ENCODE measurements at regions not wholly inside any gene's neighbourhood (a gene's known extent, or its start where the extent isn't known, plus 50 kb on each side); places are given as distances from the start of the nearest gene placed in this dataset.

DNA sequence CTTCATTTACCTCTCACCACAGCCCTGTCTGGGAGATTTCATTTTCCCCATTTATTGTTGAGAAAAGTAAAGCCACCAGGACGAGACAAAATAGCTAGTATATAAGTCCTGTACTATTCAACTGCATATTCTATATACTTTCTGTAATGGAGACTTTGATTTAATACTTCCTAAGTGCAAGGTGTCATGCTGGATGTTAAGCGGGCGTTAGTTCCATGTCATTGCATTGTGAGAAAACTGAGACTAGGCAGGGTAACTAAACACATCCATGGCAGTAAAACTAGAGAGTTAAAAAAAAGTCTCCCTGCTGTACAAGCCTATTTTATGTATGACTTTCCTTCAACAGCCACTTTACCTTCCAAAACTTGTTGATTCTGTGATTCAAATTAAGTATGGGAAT lies 969.6 kb downstream of the STIM2 start:
- Histone ChIP-seq H3K9ac (ENCODE audit: control insufficient read depth, insufficient read depth, low read length) (no peak overlapping the region), H4K20me1 (ENCODE audit: control insufficient read depth, insufficient read depth) (no peaks in the 10 kb centered on the region), H3K4me3 (no peak overlapping the region), H3K36me3 (ENCODE audit: control insufficient read depth in 2 of 2, insufficient read depth in 2 of 2, low read length in 1 of 2) (no peaks in the 10 kb centered on the region), H3K79me2 (ENCODE audit: control insufficient read depth, insufficient read depth, low read length) (no peaks in the 10 kb centered on the region), H3K4me2 (ENCODE audit: control insufficient read depth, insufficient read depth) (no peak overlapping the region), H3K9me3 (replicated peaks; ENCODE audit: control insufficient read depth, insufficient read depth, low read length) (no peaks in the 10 kb centered on the region), H2AFZ (ENCODE audit: control insufficient read depth, low read depth, low read length) (no peak overlapping the region), H3K27me3 (replicated peaks in 1 of 2; ENCODE audit: control insufficient read depth in 2 of 2, insufficient read depth in 2 of 2, low read length in 1 of 2) (no peaks in the 10 kb centered on the region), H3K4me1 (ENCODE audit: control insufficient read depth, insufficient read depth, low read length) (no peaks in the 10 kb centered on the region), H3K27ac (ENCODE audit: control insufficient read depth, insufficient read depth) (no peak overlapping the region)
- no TSS peak for BruUV-seq (replicated peaks)
- ChIA-PET POLR2A (no interaction called here), CTCF (no interaction called here), SMC1A (ENCODE audit: uncharacterized antibody, unreplicated experiment) (interaction anchor here (0.6 to 1.3 kb wide), 2 partner anchors 16 to 18 kb away, joined by 3 read pairs; no protein-coding TSS in a partner anchor), RAD21 (ENCODE audit: unreplicated experiment) (no interaction called here)
- no peak for ATAC-seq
- in situ Hi-C loops (cut with MboI) (no loop called here), intact Hi-C loops (cut with micrococcal nuclease; ENCODE audit: unreplicated experiment) (no loop called here)
- no peak for FAIRE-seq
- DNase-seq (ENCODE audit: low read depth, low spot score): no peak
- WGBS (ENCODE audit: insufficient coverage, insufficient replicate concordance, low lambda C conversion rate, missing lambda C conversion rate): 20% methylated on average over 3 of the region's 3 CpGs
- TF ChIP-seq BRCA1 (IDR thresholded peaks at IDR 0.05; ENCODE audit: low read depth, low read length) (no peak), EZH2 (IDR thresholded peaks at IDR 0.05; ENCODE audit: borderline replicate concordance, control insufficient read depth, low read depth, low read length) (no peak), HCFC1 (IDR thresholded peaks at IDR 0.05; ENCODE audit: low read length) (no peak), RCOR1 (conservative IDR thresholded peaks at IDR 0.05; ENCODE audit: low read depth, low read length) (no peak), YBX1 (IDR thresholded peaks at IDR 0.05) (no peak), NFXL1 (IDR thresholded peaks at IDR 0.05; ENCODE audit: borderline replicate concordance) (no peak), ZNF24 (IDR thresholded peaks at IDR 0.05) (no peak), HDAC6 (IDR thresholded peaks at IDR 0.05; ENCODE audit: unreplicated experiment) (no peak), HDGF (IDR thresholded peaks at IDR 0.05) (no peak), NR2C1 (IDR thresholded peaks at IDR 0.05) (no peak), KAT2A (conservative IDR thresholded peaks at IDR 0.05; ENCODE audit: control insufficient read depth, low read depth, low read length) (no peak), BCL11A (IDR thresholded peaks at IDR 0.05; ENCODE audit: low read depth, low read length) (no peak), GABPA (IDR thresholded peaks at IDR 0.05; ENCODE audit: low read depth) (no peak), POLR2AphosphoS5 (IDR thresholded peaks at IDR 0.05; ENCODE audit: low read length) (no peak), RELA (IDR thresholded peaks at IDR 0.05; ENCODE audit: borderline replicate concordance, partially characterized antibody) (no peak), BMI1 (IDR thresholded peaks at IDR 0.05; ENCODE audit: borderline replicate concordance) (no peak), MTA3 (IDR thresholded peaks at IDR 0.05; ENCODE audit: borderline replicate concordance, low read length) (no peak)
- TF ChIP-seq, protein P1, sequence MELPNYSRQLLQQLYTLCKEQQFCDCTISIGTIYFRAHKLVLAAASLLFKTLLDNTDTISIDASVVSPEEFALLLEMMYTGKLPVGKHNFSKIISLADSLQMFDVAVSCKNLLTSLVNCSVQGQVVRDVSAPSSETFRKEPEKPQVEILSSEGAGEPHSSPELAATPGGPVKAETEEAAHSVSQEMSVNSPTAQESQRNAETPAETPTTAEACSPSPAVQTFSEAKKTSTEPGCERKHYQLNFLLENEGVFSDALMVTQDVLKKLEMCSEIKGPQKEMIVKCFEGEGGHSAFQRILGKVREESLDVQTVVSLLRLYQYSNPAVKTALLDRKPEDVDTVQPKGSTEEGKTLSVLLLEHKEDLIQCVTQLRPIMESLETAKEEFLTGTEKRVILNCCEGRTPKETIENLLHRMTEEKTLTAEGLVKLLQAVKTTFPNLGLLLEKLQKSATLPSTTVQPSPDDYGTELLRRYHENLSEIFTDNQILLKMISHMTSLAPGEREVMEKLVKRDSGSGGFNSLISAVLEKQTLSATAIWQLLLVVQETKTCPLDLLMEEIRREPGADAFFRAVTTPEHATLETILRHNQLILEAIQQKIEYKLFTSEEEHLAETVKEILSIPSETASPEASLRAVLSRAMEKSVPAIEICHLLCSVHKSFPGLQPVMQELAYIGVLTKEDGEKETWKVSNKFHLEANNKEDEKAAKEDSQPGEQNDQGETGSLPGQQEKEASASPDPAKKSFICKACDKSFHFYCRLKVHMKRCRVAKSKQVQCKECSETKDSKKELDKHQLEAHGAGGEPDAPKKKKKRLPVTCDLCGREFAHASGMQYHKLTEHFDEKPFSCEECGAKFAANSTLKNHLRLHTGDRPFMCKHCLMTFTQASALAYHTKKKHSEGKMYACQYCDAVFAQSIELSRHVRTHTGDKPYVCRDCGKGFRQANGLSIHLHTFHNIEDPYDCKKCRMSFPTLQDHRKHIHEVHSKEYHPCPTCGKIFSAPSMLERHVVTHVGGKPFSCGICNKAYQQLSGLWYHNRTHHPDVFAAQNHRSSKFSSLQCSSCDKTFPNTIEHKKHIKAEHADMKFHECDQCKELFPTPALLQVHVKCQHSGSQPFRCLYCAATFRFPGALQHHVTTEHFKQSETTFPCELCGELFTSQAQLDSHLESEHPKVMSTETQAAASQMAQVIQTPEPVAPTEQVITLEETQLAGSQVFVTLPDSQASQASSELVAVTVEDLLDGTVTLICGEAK (IDR thresholded peaks at IDR 0.05; ENCODE audit: borderline replicate concordance): no peak

Data from GM12878 (cell line).